Keratinocyte (primary cell): ENCODE measurements at regions not wholly inside any gene's neighbourhood (a gene's known extent, or its start where the extent isn't known, plus 50 kb on each side); places are given as distances from the start of the nearest gene placed in this dataset.

Source experiments
- DNase-seq: peaks from one replicate; pipeline ENCODE4 v3.0.0-alpha.2; 2011; ENCODE audit warnings: low read depth, missing footprints, low spot score
- FAIRE-seq: peaks from 2 replicates; lab custom pipeline; 2011; peaks lifted over from hg19 to GRCh38; lab: Jason Lieb, UNC
- H2AFZ ChIP-seq: 2 replicates; pipeline ENCODE4 v1.6.0; 2012; ENCODE audit warnings: low read length, control low read depth, inconsistent platforms; ENCODE audit not compliant: control insufficient read depth
- H3K27ac ChIP-seq: 2 replicates; pipeline ENCODE4 v1.5.1; 2011; ENCODE audit warnings: low read length; ENCODE audit not compliant: control insufficient read depth, insufficient read depth
- H3K27me3 ChIP-seq: 3 replicates; pipeline ENCODE4 v1.6.0; 2011; ENCODE audit warnings: low read length; ENCODE audit not compliant: control insufficient read depth, insufficient read depth; ENCODE audit errors: extremely low read depth
- H3K36me3 ChIP-seq, 2 experiments: 2 replicates in 1 of 2; 3 replicates in 1 of 2; pipeline ENCODE4 v1.5.1; 2011; ENCODE audit warnings: low read length in 2 of 2, mild to moderate bottlenecking in 1 of 2; ENCODE audit not compliant: control insufficient read depth in 2 of 2, insufficient read depth in 2 of 2; ENCODE audit errors: extremely low read depth in 1 of 2
- H3K4me1 ChIP-seq: 3 replicates; pipeline ENCODE4 v1.5.1; 2011; ENCODE audit warnings: low read length; ENCODE audit not compliant: control insufficient read depth, insufficient read depth; ENCODE audit errors: extremely low read depth
- H3K4me2 ChIP-seq: 3 replicates; pipeline ENCODE4 v1.6.0; 2011; ENCODE audit warnings: low read depth, low read length; ENCODE audit not compliant: control insufficient read depth, insufficient read depth; ENCODE audit errors: extremely low read depth
- H3K4me3 ChIP-seq, 3 experiments: fragments of 200-600 bp in 1 of 3; sonication (generic) in 1 of 3; 2 replicates in 2 of 3; 3 replicates in 1 of 3; pipeline ENCODE4 v1.5.1; 2011 to 2016; ENCODE audit warnings: low read length in 3 of 3, mild to moderate bottlenecking in 3 of 3, control low read depth in 2 of 3, inconsistent platforms in 1 of 3, low read depth in 1 of 3, mixed read lengths in 1 of 3, mixed run types in 1 of 3, moderate library complexity in 1 of 3; ENCODE audit not compliant: control insufficient read depth in 2 of 3, insufficient read depth in 2 of 3; ENCODE audit errors: extremely low read depth in 1 of 3
- H3K79me2 ChIP-seq: 2 replicates; pipeline ENCODE4 v1.6.0; 2012; ENCODE audit warnings: low read length; ENCODE audit not compliant: control insufficient read depth, insufficient read depth
- H3K9ac ChIP-seq: 3 replicates; pipeline ENCODE4 v1.6.0; 2011; ENCODE audit warnings: low read length; ENCODE audit not compliant: control insufficient read depth, insufficient read depth; ENCODE audit errors: extremely low read depth
- H3K9me1 ChIP-seq: 3 replicates; pipeline ENCODE4 v1.6.0; 2011; ENCODE audit warnings: low read length; ENCODE audit not compliant: control insufficient read depth, insufficient read depth; ENCODE audit errors: extremely low read depth
- H3K9me3 ChIP-seq: 2 replicates; pipeline ENCODE4 v1.5.1; 2012; ENCODE audit warnings: low read depth, low read length; ENCODE audit not compliant: control insufficient read depth
- H4K20me1 ChIP-seq: 3 replicates; pipeline ENCODE4 v1.6.0; 2011; ENCODE audit warnings: low read length; ENCODE audit not compliant: control insufficient read depth, insufficient read depth; ENCODE audit errors: extremely low read depth
- EZH2 ChIP-seq: IDR thresholded peaks from one replicate; pipeline ENCODE4 v1.6.1; 2012; ENCODE audit warnings: inconsistent platforms, mild to moderate bottlenecking, low read length, moderate library complexity
- dilution Hi-C: fragments of 300-500 bp; cut with MboI; formaldehyde crosslinking; loops from one replicate; pipeline ENCODE4 v1.7.0; 2020; ENCODE audit warnings: low sequenced_read_pairs; ENCODE audit not compliant: extremely low pct_ligation_motif_present
- TF ChIP-seq, protein P1 (sequence below), 3 experiments: IDR thresholded peaks in 1 of 3; conservative IDR thresholded peaks in 1 of 3; optimal IDR thresholded peaks in 1 of 3; 2 replicates in 2 of 3; 3 replicates in 1 of 3; pipeline versions ENCODE3 to v1.5.1; 2011; ENCODE audit warnings: low read length in 3 of 3, mild to moderate bottlenecking in 3 of 3, moderate library complexity in 2 of 3, control low read depth in 1 of 3, inconsistent platforms in 1 of 3; ENCODE audit not compliant: insufficient read depth in 2 of 3; ENCODE audit errors: extremely low read depth in 1 of 3

DNA sequence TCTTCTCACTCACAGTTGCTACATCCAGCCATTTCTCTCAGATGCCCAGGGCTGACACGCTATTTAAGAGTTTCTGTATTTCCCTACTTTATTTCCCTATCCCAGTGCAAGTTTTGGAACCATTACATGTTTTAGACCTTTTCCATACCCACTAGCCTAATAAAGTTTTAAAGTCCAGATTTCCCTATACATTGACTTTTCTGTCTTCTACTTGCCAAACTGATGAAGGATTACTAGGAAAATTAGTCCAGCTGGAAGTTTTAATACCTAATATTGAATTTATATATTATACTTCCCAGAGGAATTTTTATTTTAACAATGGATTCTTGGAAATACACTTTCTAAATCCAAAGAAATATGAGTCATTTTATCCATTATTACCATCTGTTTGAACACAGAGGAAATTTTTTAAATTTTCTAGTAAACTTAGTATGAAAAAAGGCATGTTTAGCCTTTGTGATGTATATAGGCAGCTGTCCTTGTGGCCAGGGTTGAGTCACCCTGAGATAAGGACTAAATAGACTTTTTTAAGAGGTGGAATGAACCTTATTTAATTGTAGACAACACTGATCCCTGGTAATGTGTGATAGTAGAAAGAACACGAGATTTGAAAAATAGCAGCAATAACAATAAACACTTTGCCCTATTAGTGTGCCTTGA, 205.0 kb downstream of the TFEC start:
- no peaks in the 10 kb centered on the region for H4K20me1 ChIP-seq
- H3K79me2 ChIP-seq = no peaks in the 10 kb centered on the region
- no peaks in the 10 kb centered on the region for H3K27me3 ChIP-seq
- no peak overlapping the region for H3K27ac ChIP-seq
- DNase-seq (no peak), FAIRE-seq (no peak)
- no peaks in the 10 kb centered on the region for H3K9me1 ChIP-seq
- no peak overlapping the region for H2AFZ ChIP-seq
- H3K9me3 ChIP-seq = no peaks in the 10 kb centered on the region
- no peak overlapping the region for H3K4me3 ChIP-seq
- no peaks in the 10 kb centered on the region for H3K36me3 ChIP-seq
- H3K4me1 ChIP-seq = no peaks in the 10 kb centered on the region
- no peak overlapping the region for H3K9ac ChIP-seq
- TF ChIP-seq EZH2 = no peak
- TF ChIP-seq, protein P1, sequence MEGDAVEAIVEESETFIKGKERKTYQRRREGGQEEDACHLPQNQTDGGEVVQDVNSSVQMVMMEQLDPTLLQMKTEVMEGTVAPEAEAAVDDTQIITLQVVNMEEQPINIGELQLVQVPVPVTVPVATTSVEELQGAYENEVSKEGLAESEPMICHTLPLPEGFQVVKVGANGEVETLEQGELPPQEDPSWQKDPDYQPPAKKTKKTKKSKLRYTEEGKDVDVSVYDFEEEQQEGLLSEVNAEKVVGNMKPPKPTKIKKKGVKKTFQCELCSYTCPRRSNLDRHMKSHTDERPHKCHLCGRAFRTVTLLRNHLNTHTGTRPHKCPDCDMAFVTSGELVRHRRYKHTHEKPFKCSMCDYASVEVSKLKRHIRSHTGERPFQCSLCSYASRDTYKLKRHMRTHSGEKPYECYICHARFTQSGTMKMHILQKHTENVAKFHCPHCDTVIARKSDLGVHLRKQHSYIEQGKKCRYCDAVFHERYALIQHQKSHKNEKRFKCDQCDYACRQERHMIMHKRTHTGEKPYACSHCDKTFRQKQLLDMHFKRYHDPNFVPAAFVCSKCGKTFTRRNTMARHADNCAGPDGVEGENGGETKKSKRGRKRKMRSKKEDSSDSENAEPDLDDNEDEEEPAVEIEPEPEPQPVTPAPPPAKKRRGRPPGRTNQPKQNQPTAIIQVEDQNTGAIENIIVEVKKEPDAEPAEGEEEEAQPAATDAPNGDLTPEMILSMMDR (optimal IDR thresholded peaks at IDR 0.05 in 1 of 3, IDR thresholded peaks at IDR 0.05 in 1 of 3, conservative IDR thresholded peaks at IDR 0.05 in 1 of 3; ENCODE audit: extremely low read depth in 1 of 3, insufficient read depth in 2 of 3, low read length in 3 of 3) = no peak
- no peak overlapping the region for H3K4me2 ChIP-seq
- dilution Hi-C loops = no loop called here

DNA sequence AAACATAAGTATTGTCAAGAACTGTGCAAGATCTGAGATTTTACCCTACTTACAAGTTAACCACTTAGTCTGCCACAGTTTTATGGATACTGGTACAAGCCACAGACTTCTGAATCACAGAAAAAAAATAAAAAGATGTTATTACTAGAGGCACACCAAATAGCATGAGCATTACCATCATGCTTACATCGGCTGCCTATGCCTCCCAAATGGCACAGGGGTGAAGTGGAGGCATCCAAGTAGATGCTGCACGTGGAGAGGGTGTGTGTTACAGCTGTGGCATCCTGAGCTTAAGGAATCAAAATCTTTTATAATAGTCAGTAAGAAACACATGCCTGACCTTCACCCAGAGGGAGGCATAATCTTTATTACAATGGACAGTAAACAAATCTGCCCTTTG, 207.8 kb downstream of the TFEC start:
- H3K9me3 ChIP-seq = no peaks in the 10 kb centered on the region
- H3K4me3 ChIP-seq = no peak overlapping the region
- FAIRE-seq (no peak), DNase-seq (no peak)
- no peaks in the 10 kb centered on the region for H3K27me3 ChIP-seq
- H3K9me1 ChIP-seq = no peaks in the 10 kb centered on the region
- no peaks in the 10 kb centered on the region for H3K79me2 ChIP-seq
- dilution Hi-C loops = no loop called here
- no peak overlapping the region for H3K27ac ChIP-seq
- H2AFZ ChIP-seq = no peak overlapping the region
- no peaks in the 10 kb centered on the region for H4K20me1 ChIP-seq
- no peaks in the 10 kb centered on the region for H3K36me3 ChIP-seq
- no peaks in the 10 kb centered on the region for H3K4me1 ChIP-seq
- no peak overlapping the region for H3K4me2 ChIP-seq
- no peak for TF ChIP-seq EZH2
- TF ChIP-seq, protein P1 (optimal IDR thresholded peaks at IDR 0.05 in 1 of 3, IDR thresholded peaks at IDR 0.05 in 1 of 3, conservative IDR thresholded peaks at IDR 0.05 in 1 of 3; ENCODE audit: extremely low read depth in 1 of 3, insufficient read depth in 2 of 3, low read length in 3 of 3) = no peak
- no peak overlapping the region for H3K9ac ChIP-seq
